HCT116 (cell line): ENCODE measurements at regions not wholly inside any gene's neighbourhood (a gene's known extent, or its start where the extent isn't known, plus 50 kb on each side); places are given as distances from the start of the nearest gene placed in this dataset.

Experiments used
- ATAC-seq: fragments of 200-7000 bp; cut with Tn5 transposase; 2 replicates; pipeline ENCODE4 v1.9.1; 2020; ENCODE audit warnings: mild to moderate bottlenecking, moderate library complexity
- BruUV-seq: library from RNA; stranded (reverse); fragments of 400-500 nt; replicated peaks from 2 replicates; lab custom pipeline; 2021; lab: Mats Ljungman, UMichigan
- CTCF ChIA-PET: fragments of 300-600 bp; sonication (Branson Sonifier 250); formaldehyde crosslinking; loops from one replicate; lab custom pipeline; 2021; ENCODE audit warnings: antibody characterized with exemption; lab: Charles Lee
- POLR2A ChIA-PET: fragments of 300-600, 350-600 bp; sonication (Branson Sonifier 250); formaldehyde crosslinking; loops from one replicate; lab custom pipeline; 2021; ENCODE audit warnings: antibody characterized with exemption; lab: Charles Lee
- RAD21 ChIA-PET, 2 experiments: fragments of 300-600 bp; sonication (Branson Sonifier 250); formaldehyde crosslinking; loops; one replicate each; lab custom pipeline; 2023; ENCODE audit warnings: low total read pairs in 2 of 2; ENCODE audit not compliant: uncharacterized antibody in 2 of 2, unreplicated experiment in 2 of 2, low non-redundant PET in 1 of 2; lab: Charles Lee
- DNase-seq: peaks from one replicate; pipeline ENCODE4 v3.0.0-alpha.2; 2010; ENCODE audit warnings: low read depth, low spot score
- H2AFZ ChIP-seq: fragments of 200-600 bp; shearing (Covaris generic), sonication (generic); 2 replicates; pipeline ENCODE4 v1.6.1; 2017; ENCODE audit warnings: low read depth, mixed run types, mixed read lengths, antibody characterized with exemption, low read length; ENCODE audit not compliant: poor library complexity, severe bottlenecking
- H3K27ac ChIP-seq: 2 replicates; pipeline ENCODE4 v1.5.1; 2012; ENCODE audit warnings: low read depth, low read length
- H3K27me3 ChIP-seq: fragments of 200-600 bp; sonication (generic); 2 replicates; pipeline ENCODE4 v1.6.1; 2016; ENCODE audit warnings: mixed run types, low read length, mixed read lengths; ENCODE audit not compliant: insufficient read depth
- H3K36me3 ChIP-seq, 2 experiments: fragments of 200-500 bp in 1 of 2; fragments of 200-600 bp in 1 of 2; sonication (Bioruptor generic) in 1 of 2; sonication (generic) in 1 of 2; 2 replicates each; pipeline versions ENCODE4 v1.5.1 to v1.6.1; 2014 to 2016; ENCODE audit warnings: low read length in 2 of 2, inconsistent platforms in 1 of 2, mixed read lengths in 1 of 2, mixed run types in 1 of 2; ENCODE audit not compliant: insufficient read depth in 2 of 2, control insufficient read depth in 1 of 2
- H3K4me1 ChIP-seq, 2 experiments: fragments of 200-600 bp in 1 of 2; sonication (generic) in 1 of 2; 2 replicates each; pipeline versions ENCODE4 v1.5.1 to v1.6.1; 2012 to 2017; ENCODE audit warnings: low read length in 2 of 2, inconsistent platforms in 1 of 2, mild to moderate bottlenecking in 1 of 2, mixed read lengths in 1 of 2, mixed run types in 1 of 2, moderate library complexity in 1 of 2; ENCODE audit not compliant: insufficient read depth in 2 of 2, control insufficient read depth in 1 of 2
- H3K4me2 ChIP-seq: fragments of 200-600 bp; sonication (generic); 2 replicates; pipeline ENCODE4 v1.6.1; 2017; ENCODE audit warnings: mixed run types, low read length, mixed read lengths
- H3K4me3 ChIP-seq, 2 experiments: fragments of 200-600 bp in 1 of 2; sonication (generic) in 1 of 2; replicated peaks in 1 of 2; 2 replicates each; pipeline ENCODE4 v1.5.1; 2011 to 2016; ENCODE audit warnings: low read length in 2 of 2, control low read depth in 1 of 2, low read depth in 1 of 2, mild to moderate bottlenecking in 1 of 2, mixed read lengths in 1 of 2, mixed run types in 1 of 2
- H3K79me2 ChIP-seq: fragments of 200-600 bp; sonication (generic); 2 replicates; pipeline ENCODE4 v1.6.1; 2017; ENCODE audit warnings: mild to moderate bottlenecking, mixed run types, low read length, moderate library complexity, mixed read lengths; ENCODE audit not compliant: insufficient read depth
- H3K9ac ChIP-seq: fragments of 200-600 bp; sonication (generic); 2 replicates; pipeline ENCODE4 v1.6.1; 2016; ENCODE audit warnings: low read length, mixed read lengths
- H3K9me2 ChIP-seq: fragments of 200-600 bp; sonication (generic), shearing (Covaris generic); 2 replicates; pipeline ENCODE4 v1.6.1; 2017; ENCODE audit warnings: mixed run types, mild to moderate bottlenecking, moderate library complexity; ENCODE audit not compliant: insufficient read depth
- H3K9me3 ChIP-seq, 2 experiments: fragments of 200-500 bp in 1 of 2; fragments of 200-600 bp in 1 of 2; sonication (Bioruptor generic) in 1 of 2; sonication (generic) in 1 of 2; 2 replicates each; pipeline ENCODE4 v1.6.1; 2014 to 2017; ENCODE audit warnings: low read length in 2 of 2, mixed read lengths in 2 of 2, inconsistent platforms in 1 of 2, low read depth in 1 of 2, mild to moderate bottlenecking in 1 of 2, mixed run types in 1 of 2, moderate library complexity in 1 of 2; ENCODE audit not compliant: control insufficient read depth in 1 of 2, insufficient read depth in 1 of 2
- H4K20me1 ChIP-seq: fragments of 200-600 bp; sonication (generic), shearing (Covaris generic); 2 replicates; pipeline ENCODE4 v1.6.1; 2017; ENCODE audit warnings: mixed run types, mild to moderate bottlenecking, moderate library complexity; ENCODE audit not compliant: insufficient read depth
- ATF3 ChIP-seq: IDR thresholded peaks from 2 replicates; pipeline ENCODE4 v1.6.1; 2012
- CTCF ChIP-seq, 3 experiments: fragments of 200-600 bp in 1 of 3; sonication (generic) in 1 of 3; IDR thresholded peaks in 2 of 3; conservative IDR thresholded peaks in 1 of 3; 2 replicates each; pipeline ENCODE4 v1.5.1; 2012 to 2017; ENCODE audit warnings: low read depth in 2 of 3, low read length in 2 of 3, antibody characterized with exemption in 1 of 3, borderline replicate concordance in 1 of 3, control low read depth in 1 of 3, mild to moderate bottlenecking in 1 of 3, mixed read lengths in 1 of 3, mixed run types in 1 of 3, moderate library complexity in 1 of 3; ENCODE audit not compliant: insufficient read depth in 1 of 3
- EGR1 ChIP-seq: IDR thresholded peaks from 2 replicates; pipeline ENCODE4 v1.6.1; 2012; ENCODE audit warnings: low read depth
- ELF1 ChIP-seq: IDR thresholded peaks from 2 replicates; pipeline ENCODE4 v1.6.1; 2012; ENCODE audit warnings: low read depth, borderline replicate concordance
- JUND ChIP-seq: IDR thresholded peaks from 2 replicates; pipeline ENCODE4 v1.6.1; 2012
- MAX ChIP-seq: IDR thresholded peaks from 2 replicates; pipeline ENCODE4 v1.6.1; 2012
- SIN3A ChIP-seq: IDR thresholded peaks from 2 replicates; pipeline ENCODE4 v1.6.1; 2012; ENCODE audit warnings: low read depth
- SP1 ChIP-seq: IDR thresholded peaks from 2 replicates; pipeline ENCODE4 v1.6.1; 2012; ENCODE audit warnings: low read depth
- SRF ChIP-seq: IDR thresholded peaks from 2 replicates; pipeline ENCODE4 v1.6.1; 2012; ENCODE audit warnings: low read depth
- TCF7L2 ChIP-seq: IDR thresholded peaks from 2 replicates; pipeline ENCODE4 v1.7.0; 2011; ENCODE audit warnings: borderline replicate concordance, inconsistent platforms; ENCODE audit not compliant: insufficient read depth, insufficient read length; ENCODE audit errors: extremely low read depth
- YY1 ChIP-seq: IDR thresholded peaks from 2 replicates; pipeline ENCODE4 v1.6.1; 2011; ENCODE audit warnings: low read length, low read depth, moderate library complexity, mild to moderate bottlenecking; ENCODE audit not compliant: insufficient replicate concordance; ENCODE audit errors: extremely low read depth
- intact Hi-C: fragments of 100-400 bp; cut with micrococcal nuclease; formaldehyde crosslinking; loops from 2 replicates; pipeline ENCODE4 v1.10.0; 2022

- ChIA-PET RAD21 (no interaction called here), POLR2A (no interaction called here), CTCF (no interaction called here)
- Histone ChIP-seq H3K9me2 (no peaks in the 10 kb centered on the region), H3K27ac (no peak overlapping the region), H3K9me3 (no peaks in the 10 kb centered on the region), H3K4me2 (no peak overlapping the region), H3K9ac (no peak overlapping the region), H3K79me2 (no peaks in the 10 kb centered on the region), H3K27me3 (no peaks in the 10 kb centered on the region), H2AFZ (no peak overlapping the region), H3K4me1 (no peaks in the 10 kb centered on the region), H3K36me3 (no peaks in the 10 kb centered on the region), H4K20me1 (no peaks in the 10 kb centered on the region), H3K4me3 (no peak overlapping the region)
- TF ChIP-seq ELF1 (no peak), EGR1 (no peak), SP1 (no peak), SIN3A (no peak), MAX (no peak), SRF (no peak), JUND (no peak), CTCF (IDR thresholded peaks at IDR 0.05 in 2 of 3, conservative IDR thresholded peaks at IDR 0.05 in 1 of 3; ENCODE audit: borderline replicate concordance in 1 of 3, insufficient read depth in 1 of 3, low read depth in 2 of 3, low read length in 2 of 3) (no peak), ATF3 (no peak), YY1 (no peak), TCF7L2 (no peak)
- BruUV-seq = no TSS peak
- DNase-seq = no peak
- ATAC-seq = no peak
- intact Hi-C loops = no loop called here
Measured at GRCh38 chr4:157772907-157773306, 399.9 kb downstream of the GASK1B start.
